Umbilical cord (tissue), 1 donor: ENCODE measurements at regions not wholly inside any gene's neighbourhood (a gene's known extent, or its start where the extent isn't known, plus 50 kb on each side); places are given as distances from the start of the nearest gene placed in this dataset.
"Not testable (repeated sequence)": the region's sequence is repeated elsewhere in the genome, so short reads cannot be mapped to it uniquely, and the experiment has no call there.

Source experiments
- DNase-seq: peaks from one replicate; pipeline ENCODE4 v3.0.0-alpha.2; 2015; ENCODE audit warnings: low spot score

DNA sequence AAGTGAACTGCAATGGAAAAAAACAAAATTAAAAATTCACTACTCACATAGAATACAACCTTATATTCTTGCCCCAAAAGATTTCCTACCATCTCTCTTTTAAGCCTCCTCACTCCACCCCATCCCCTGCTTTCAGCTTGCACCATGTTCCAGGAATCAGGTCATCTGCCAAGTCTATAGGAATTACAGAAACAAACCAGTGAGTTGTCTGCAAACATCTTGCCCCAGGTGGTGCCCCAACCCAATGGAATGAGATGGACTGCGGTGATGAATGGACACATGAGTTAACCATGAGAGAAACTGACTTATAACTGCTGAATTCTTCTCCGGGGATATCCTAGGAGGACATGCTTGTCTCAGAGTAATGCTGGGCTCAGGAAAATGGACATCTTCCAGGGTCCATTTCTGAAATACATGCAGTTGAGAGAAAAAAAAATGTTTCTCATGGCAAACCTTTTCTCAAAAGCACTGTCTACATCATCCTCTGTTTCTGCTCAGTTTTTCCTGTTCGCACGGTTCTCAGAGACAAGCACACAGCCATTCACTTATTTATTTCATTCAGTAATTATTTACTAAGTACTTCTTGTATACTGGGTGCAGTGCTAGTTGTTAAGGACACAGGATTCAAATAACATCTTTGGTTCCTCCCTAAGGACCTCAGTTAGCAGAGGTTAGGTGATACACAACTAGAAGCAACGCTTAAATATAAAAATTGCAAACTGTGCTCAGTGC is 350.0 kb downstream of the RND3 start:
- DNase-seq: no peak

DNA sequence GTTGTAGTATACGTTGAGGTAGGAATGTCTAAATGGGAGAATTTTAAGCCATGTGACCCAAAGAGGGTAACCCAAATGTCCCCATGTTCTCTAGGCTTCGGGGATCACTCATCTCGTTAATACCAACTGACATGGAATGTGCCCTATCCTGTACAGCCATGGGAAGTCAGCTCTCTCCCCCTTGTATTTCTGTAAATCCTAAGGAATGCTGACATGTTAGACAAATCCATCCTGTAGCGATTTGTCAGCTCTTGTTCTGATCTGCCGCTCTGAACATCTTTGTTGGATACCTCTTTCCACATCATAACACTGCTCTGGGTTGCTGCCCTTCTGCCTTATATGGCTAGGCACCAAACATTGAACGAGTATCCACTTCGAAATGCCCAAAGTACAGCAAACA is 350.6 kb downstream of the RND3 start:
- no peak for DNase-seq

DNA sequence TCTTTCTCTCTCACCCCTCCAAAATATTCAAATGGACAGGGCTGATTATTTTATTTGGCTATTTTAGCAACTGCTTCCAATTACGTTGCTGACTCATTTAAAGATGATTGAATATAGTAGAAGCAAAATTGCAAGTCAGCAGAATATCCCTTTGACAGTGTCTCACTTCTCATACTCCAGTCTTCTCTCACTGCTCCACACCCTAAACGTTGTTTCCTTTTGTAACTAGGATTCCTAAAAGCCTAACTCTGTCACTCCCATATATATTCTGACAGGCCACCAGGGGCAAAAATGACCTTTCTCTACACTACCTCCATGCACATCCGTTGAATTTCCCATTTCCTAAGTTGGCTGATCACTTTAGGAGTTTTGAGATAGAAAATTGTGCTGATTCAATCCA is 351.1 kb downstream of the RND3 start:
- no peak for DNase-seq

DNA sequence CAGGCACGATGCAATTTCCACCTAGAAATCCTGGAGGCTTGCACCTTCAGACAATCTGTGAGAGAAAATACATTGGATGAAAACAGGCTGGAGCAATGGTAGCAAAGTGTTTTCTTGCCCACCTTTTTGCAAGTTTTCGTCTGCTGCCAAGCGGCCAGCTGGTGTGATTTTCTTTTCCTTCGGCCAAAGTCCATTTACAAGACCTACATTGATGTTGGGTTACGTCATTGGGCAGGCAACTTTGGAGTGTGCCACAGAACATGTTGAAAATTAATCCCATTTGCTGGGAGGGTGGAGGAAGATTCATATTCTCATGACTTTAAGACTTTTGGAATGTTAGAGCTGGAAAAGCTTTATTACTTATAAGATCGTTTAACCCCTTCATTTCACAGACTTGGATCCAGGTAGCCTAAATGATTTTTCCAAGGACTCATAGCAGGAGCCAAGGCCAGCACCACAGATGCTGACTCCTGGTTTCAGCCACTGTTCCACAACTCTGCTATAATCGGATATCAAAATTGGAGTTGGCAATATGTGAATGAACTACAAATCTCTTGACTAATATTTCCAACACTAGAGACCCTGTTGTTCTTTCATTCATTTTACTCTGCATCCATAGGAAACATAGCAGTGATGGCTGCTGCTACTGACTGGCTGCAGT is 352.1 kb downstream of the RND3 start:
- no peak for DNase-seq

DNA sequence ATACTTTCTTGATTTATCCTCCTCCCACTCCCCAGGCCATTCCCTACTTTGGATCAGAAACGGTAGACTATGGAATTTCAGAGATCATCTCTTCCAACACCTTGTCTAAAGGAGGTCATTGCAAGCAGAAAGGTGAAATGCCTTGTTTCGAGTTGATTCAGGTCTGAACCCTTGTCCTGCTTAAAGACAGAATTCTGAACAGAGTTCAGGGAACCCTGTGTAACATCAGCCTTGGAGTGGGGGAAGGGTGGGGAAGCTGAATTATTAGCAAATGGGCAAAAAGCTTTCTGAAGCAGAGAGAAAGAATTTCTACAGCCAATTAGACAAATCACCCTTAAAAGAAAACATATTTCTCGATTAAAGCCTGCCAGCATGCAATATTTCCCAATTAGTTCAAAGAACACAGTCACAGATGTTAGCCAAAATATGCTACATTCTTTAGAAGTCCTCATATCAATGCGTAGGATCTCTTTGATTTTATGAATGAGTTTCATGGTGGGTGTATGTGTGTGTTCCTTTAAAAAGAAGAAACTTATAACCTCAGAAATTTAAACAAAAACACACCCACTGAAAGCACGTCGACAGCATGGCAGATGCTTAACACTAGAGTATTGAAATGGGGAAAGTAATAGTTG is 353.1 kb downstream of the RND3 start:
- DNase-seq: no peak

DNA sequence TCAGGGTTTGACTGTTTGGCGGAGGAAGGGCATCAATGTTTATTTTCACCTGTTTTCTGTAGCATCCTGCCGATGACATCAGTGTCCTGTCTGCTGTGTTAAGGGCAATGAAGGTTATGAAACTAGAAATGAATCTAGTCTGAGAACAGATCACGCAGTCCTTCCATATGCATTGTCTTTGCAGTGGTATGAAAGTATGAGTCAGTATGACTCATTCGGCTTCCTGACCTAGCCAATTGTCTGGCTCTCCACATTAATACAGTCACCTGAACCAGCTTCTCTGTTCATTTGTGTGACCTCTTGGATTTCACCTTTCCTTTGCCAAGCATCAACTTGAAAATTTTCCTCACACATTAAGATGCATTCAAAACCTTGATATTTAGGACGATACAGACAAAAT is 353.8 kb downstream of the RND3 start:
- no peak for DNase-seq

DNA sequence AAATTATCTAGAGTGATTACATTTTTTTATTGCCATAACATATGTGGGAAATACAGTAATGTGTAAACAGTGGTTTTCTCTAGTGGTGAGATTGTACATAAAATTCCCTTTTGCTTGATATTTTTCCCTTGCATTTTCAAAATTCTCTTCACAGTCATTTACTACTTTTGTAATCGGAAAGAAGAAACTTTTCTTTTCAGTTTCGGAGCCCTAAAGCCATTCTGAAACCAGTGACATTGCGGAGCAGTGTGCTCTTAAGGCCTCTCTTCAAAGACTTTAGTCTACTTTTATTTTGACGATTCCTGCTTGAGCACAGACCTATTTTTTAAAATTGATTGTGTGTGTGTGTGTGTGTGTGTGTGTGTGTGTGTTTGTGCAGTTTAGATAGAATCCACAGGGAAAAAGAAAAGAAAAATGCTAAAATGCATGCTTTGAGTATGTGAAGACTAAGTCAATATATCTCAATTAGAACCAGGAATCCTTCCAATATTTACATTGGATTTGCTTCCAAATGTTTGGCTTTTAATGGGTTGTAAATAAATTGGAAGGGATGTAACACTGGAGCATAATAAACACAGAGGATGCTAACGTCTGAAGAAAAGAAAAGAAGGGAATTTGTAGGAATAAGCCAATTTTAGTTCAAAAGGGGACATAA is 357.4 kb downstream of the RND3 start:
- no peak for DNase-seq

DNA sequence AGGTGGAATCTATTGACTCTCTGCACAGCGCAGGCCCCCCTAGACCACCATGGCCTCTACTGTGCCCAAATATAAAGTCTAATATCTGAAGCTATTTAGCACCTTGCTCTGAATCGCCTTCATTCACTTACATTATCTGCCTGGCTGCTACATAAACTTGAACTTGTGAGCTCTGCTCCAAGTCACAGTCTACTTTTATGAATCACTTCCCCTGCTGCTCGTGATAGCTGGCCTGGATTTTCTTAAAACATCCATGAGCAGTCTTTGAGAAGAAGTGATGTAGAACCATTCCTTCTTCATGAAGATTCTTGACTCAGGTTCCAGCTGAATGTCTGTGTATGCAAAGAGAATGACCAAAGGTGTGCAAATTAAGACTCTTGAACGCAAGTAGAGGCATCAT is 359.5 kb downstream of the RND3 start:
- DNase-seq: no peak

DNA sequence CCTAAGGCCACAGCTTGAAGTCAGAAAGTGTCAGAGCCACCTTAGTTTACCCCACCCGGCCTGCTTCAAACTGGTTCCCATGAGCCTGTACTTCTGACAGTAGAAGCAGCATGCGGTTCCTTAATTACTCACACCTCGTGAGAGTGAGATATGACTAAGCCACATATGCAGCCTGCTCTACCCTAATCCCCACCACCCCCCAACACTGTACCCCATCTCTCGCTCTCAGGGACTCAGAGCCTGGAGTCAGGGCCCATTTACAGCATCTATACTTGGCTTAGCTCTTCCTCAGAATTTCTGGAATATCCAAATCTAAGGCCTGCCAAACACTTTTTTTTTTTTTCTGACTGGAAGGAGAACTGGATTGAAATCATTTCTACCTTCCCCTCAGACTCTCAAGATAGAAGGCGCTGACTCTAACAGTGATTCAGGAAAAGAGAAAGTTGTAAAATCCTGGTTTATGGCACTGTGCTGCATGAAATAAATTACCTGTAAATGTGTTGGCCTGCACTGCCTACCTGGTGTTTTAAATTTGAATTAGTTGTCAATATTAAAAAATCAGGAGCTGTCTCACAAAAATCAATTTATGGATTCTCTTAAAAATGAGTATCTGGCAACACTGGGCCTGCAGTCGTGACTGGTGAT is 360.0 kb downstream of the RND3 start:
- DNase-seq: no peak

DNA sequence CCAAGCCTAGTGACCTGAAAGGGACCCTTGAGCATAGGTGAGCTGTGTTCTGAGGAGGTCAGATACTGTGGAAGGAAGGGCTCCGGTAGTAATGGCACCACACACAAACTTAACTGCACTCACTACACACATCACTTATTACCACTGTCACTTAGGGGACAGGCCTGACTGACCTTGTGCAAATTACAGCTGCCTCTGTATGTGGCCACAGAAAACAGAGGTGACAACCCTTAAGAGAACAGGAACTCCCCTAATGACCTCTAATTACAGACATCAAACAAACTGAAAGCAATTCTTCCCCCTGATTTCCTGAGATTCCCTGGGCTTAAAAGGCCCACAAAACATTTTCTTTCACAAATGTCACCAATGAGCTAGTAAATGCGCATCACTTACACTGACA is 360.6 kb downstream of the RND3 start:
- DNase-seq: no peak

DNA sequence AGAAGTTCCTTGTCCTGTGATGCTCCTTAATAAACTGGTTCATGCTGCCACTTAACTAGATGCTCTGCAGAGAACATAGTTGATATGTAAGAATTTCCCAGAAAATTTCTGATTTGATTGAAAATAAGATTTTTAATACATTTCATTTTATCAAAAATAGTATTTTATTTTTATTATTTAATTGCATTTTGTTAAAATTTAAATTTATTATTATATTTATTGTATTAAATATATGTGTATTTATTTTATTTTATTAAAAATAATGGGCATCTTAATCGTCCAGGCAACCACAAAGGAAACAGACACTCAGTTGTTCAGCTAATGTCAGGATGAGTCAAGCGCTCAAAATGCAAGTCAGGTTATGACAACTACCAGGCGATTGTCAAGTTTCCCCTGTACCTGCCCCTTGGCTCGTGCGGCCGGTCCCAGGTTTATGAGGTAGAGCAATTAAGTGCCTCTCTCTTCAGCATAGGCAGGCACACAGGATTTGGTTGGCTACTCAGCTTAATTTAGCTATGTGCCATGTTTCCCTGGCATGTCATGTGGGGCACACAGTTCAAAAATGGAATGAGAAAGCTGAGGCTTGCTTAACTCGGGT is 361.2 kb downstream of the RND3 start:
- peak; percentile 28 for DNase-seq

DNA sequence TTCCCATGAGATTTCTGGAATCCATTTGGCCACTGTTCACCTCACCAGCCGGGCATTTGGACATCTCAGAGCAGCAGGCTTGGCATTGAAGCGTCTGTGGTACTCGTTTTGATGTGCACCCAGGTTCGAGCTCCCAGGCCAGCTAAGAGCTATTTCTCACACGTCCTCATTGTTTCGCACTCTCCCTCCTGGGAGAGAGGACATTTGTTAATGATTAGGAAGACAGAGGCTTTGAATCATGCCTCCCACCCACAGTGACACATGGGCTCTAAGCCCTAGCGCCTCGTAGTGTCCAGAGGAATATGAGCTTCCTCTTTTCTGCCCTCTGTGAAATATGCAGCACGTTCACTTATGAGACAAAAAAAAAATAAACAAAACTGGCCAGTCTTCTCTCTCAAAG is 361.8 kb downstream of the RND3 start:
- DNase-seq: no peak

DNA sequence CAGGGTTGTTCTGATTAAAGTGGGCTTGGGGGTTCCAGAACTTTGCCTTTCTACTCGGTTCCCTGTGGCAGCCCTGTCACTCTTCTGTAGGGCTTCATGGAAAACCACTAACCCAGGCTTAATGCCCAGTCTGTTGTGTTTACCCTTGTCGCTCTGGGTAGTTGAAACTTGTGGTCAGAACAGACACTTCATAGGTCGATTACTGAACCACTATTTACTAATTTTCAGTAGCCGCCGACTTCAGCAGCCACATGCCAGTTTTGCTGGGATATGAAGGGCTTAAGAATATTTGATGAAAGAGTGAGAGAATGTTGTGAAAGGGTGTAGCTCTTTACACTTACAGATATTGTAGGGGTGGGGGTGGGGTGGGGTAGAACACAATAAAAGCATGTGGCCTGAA is 362.3 kb downstream of the RND3 start:
- DNase-seq: no peak

DNA sequence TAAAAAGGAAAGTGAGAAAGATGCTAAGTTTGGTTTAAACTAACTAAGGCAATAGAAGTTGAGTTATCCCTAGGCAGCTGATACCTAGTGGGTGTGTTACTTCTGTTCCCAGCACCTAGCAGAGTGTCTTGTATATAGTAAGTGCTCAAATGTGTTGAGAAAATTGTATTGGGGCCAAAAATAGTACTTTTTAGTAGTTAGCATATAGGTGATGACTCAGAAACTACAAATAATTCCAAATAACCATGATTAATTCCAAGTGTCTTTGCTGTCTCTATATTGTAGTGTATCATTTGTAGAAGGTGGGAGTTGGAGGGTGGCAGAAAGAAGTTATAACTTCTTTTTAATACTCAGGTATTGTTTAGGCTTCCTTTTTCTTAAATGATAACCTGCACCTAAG is 362.7 kb downstream of the RND3 start:
- DNase-seq: no peak

DNA sequence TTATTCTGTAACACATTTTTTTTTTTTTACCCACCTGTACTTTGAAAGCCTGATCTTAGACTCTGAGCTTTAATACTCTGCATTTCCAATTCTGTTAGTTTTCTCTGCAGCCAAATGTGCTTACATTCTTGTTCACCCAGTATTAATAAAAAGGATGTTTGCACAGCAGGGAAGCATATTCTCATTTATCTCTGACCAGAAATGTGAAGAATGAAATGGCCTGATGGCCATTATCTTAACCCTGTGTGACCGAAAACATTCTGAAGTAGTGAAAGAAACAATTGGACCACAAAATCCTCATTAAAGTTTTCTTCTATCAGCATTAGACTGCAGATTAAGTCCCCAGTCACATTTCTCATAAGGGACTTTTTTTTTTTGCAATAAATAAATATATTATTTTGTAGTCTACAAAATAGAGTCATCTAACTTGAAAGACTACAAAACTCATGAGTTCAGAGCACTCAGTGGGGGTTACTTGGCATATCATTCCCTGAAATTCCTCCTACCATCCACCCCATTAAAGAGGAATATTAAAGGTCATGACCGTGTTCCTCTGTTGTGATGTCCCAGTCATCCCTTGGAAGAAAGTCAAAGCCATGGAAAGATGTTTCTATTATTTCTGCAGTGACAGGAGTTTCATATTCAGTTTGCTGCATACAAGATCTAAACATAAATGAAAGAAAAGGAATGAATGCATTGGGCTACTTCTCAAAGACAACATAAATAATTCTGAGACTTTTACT is 364.4 kb downstream of the RND3 start:
- no peak for DNase-seq

DNA sequence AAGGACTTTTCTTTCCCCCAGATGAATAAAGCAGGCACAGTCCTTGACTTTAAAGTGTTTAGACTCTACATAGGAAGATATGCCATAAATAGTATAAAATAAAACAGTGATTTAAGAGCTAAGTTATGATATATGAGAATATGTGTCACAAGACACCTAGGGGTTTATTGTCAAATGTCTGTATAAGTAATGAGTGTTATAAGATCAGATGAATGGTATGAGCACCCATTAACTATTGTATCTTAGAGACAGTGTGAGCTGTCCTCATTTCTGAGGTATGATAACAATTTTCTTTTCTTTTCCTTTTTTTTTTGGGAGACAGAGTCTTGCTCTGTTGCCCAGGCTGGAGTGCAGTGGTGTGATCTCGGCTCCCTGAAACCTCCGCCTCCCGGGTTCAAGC is 365.3 kb downstream of the RND3 start:
- no peak for DNase-seq

DNA sequence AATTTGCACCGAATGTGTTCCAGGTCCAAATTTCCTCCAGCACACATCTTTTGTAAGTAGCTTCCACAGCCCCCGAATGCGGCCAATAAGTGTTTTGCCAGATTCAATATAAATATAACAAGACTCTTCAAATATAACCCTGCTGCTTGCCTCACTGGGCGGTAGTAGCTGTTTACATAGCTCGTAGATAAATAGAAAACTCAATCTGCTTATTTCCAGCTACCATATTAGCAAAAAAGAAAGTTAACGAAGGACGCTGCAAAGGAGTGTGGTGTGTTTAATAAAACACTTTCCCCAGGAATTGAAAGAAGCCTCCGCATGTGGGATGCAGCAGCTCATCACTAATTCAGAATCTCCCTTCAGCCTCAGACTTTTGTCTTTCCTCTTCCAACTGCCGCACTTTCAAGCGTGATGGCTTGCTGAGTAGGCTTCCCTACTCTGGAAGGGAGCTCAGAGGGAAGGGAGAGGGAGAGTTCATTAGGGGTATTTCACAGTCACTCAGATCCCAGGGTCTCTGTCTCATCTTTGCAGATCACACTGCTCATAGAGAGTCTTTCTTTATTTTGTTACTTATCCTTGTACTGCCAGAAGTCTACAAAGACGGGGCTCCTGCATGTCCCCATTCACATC is 367.0 kb downstream of the RND3 start:
- no peak for DNase-seq

DNA sequence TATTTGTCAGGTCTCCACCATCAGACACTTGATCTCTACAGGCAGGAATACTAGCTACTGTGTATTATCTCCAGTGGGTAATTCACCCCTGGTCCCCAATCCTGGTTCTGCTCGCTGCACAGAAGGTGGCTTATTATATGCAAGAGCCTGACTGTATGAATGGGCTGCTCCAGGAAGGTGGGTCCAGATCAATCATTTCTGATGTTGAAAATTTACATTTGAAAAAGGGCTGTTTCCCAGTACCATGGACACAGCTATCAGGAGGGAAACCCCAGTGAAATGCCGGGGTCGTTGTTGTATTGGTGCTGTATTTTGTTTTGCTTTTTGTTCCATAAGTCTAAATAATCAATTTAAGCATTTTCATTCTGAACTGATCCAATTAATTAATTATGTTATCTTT is 367.6 kb downstream of the RND3 start:
- DNase-seq: no peak

DNA sequence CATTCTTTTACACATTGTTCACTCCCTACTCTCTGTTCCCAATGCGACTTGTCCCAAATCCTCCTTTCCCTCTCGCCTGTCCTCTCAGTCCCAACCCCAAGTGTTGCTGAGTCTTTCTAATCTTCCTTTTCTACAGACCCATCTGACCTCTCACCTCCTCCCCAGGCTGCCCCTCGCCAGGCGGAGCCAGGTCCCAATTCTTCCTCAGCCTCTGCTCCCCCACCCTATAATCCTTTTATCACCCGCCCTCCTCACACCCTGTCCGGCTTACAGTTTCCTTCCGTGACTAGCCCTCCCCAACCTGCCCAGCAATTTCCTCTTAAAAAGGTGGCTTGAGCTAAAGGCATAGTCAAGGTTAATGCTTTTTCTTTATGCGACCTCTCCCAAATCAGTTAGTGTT is 373.4 kb downstream of the RND3 start:
- not testable (repeated sequence) for DNase-seq

DNA sequence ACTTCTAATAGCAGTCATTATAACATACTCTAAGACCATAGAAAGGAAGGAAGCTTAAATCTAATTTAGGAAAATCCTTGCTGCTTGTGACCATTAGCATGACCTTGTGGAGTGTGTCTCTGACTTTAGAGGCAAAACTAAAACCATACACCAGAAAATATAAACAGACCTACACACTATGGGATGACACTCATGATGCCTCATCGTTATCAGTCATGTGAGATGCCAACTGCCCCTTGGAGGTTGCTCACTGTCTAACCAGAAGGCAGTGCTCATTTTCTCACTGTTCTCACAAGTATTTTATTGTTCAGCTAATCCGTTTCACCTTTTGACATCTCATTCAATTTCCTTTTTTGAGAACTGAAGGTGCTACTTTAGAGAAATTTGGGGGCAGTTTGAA is 376.9 kb downstream of the RND3 start:
- no peak for DNase-seq

DNA sequence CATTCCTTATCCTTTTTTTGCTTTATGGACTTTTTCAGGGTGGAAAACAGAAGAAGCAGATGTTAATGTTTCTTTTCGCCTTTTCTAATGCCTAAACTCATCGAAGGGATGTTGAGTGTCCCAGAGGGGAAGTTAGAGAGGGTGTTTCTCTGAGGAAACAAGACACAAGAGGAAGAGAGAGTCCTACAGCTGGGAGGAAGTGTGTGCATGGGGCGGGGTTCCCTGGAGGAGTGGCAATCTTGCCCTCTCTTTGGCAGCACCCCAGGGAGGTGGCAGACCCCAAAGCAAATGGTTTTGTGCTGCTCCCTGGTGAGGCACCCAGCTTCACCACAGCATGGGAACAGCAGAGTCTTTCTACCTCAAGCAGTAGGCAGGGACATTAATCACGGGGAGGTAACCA is 377.6 kb downstream of the RND3 start:
- peak; percentile 24 for DNase-seq
